Neural progenitor cell (in vitro differentiated cells): ENCODE measurements at regions not wholly inside any gene's neighbourhood (a gene's known extent, or its start where the extent isn't known, plus 50 kb on each side); places are given as distances from the start of the nearest gene placed in this dataset.
"Not testable (repeated sequence)": the region's sequence is repeated elsewhere in the genome, so short reads cannot be mapped to it uniquely, and the experiment has no call there.

Experiments used
- DNase-seq: peaks from one replicate; pipeline ENCODE4 v3.0.0-alpha.2; 2016; ENCODE audit warnings: low spot score
- H2AFZ ChIP-seq: fragments of 200-600 bp; sonication (generic); replicated peaks from 2 replicates; pipeline ENCODE4 v1.6.1; 2016; ENCODE audit warnings: antibody characterized with exemption
- H3F3A ChIP-seq: fragments of 200-600 bp; sonication (generic); 2 replicates; pipeline ENCODE4 v1.6.1; 2016; ENCODE audit warnings: antibody characterized with exemption, low read depth
- H3K27ac ChIP-seq: fragments of 200-600 bp; sonication (generic); 2 replicates; pipeline ENCODE4 v1.5.1; 2016; ENCODE audit warnings: mild to moderate bottlenecking
- H3K27me3 ChIP-seq: fragments of 200-600 bp; sonication (generic); 2 replicates; pipeline ENCODE4 v1.6.1; 2016; ENCODE audit warnings: mild to moderate bottlenecking, moderate library complexity
- H3K36me3 ChIP-seq: fragments of 200-600 bp; sonication (generic); 2 replicates; pipeline ENCODE4 v1.5.1; 2016
- H3K4me1 ChIP-seq: fragments of 200-600 bp; sonication (generic); 2 replicates; pipeline ENCODE4 v1.6.1; 2016; ENCODE audit warnings: mixed run types
- H3K4me2 ChIP-seq: fragments of 200-600 bp; sonication (generic); 2 replicates; pipeline ENCODE4 v1.6.1; 2016
- H3K4me3 ChIP-seq: fragments of 200-600 bp; sonication (generic); 2 replicates; pipeline ENCODE4 v1.5.1; 2016
- H3K79me2 ChIP-seq: fragments of 200-600 bp; sonication (generic); 2 replicates; pipeline ENCODE4 v1.6.1; 2016; ENCODE audit warnings: low read depth
- H3K9ac ChIP-seq: fragments of 200-600 bp; sonication (generic); 2 replicates; pipeline ENCODE4 v1.6.1; 2016
- H3K9me3 ChIP-seq: fragments of 200-600 bp; sonication (generic); 2 replicates; pipeline ENCODE4 v1.5.1; 2016; ENCODE audit warnings: low read depth
- H4K20me1 ChIP-seq: fragments of 200-600 bp; sonication (generic); 2 replicates; pipeline ENCODE4 v1.6.1; 2016; ENCODE audit warnings: low read depth
- H3K27ac Mint-ChIP-seq: 3 replicates; pipeline ENCODE4 v1.8.0; 2021; ENCODE audit warnings: mixed read lengths
- H3K27me3 Mint-ChIP-seq: 2 replicates; pipeline ENCODE4 v1.8.0; 2022; ENCODE audit warnings: low read depth, mild to moderate bottlenecking, inconsistent platforms, moderate library complexity, mixed read lengths; ENCODE audit not compliant: insufficient read depth
- H3K36me3 Mint-ChIP-seq: 3 replicates; pipeline ENCODE4 v1.8.0; 2021; ENCODE audit warnings: mixed read lengths
- H3K4me1 Mint-ChIP-seq: 3 replicates; pipeline ENCODE4 v1.8.0; 2021; ENCODE audit warnings: mixed read lengths
- H3K4me3 Mint-ChIP-seq: 3 replicates; pipeline ENCODE4 v1.8.0; 2021; ENCODE audit warnings: mild to moderate bottlenecking, moderate library complexity, mixed read lengths
- H3K9me3 Mint-ChIP-seq: 3 replicates; pipeline ENCODE4 v1.8.0; 2020; ENCODE audit warnings: mixed read lengths
- CTCF ChIP-seq: fragments of 200-600 bp; sonication (generic); IDR thresholded peaks from 2 replicates; pipeline ENCODE4 v1.5.1; 2017; ENCODE audit warnings: antibody characterized with exemption, mild to moderate bottlenecking
- EZH2 ChIP-seq: fragments of 200-600 bp; sonication (generic); IDR thresholded peaks from 2 replicates; pipeline ENCODE4 v1.6.1; 2017; ENCODE audit warnings: antibody characterized with exemption, mild to moderate bottlenecking, moderate library complexity
- EZH2phosphoT487 ChIP-seq: fragments of 200-600 bp; sonication (generic); IDR thresholded peaks from 2 replicates; pipeline ENCODE4 v1.6.1; 2017; ENCODE audit warnings: antibody characterized with exemption

GRCh38 chr13:80065996-80066395, 274.9 kb downstream of the SPRY2 start:
- no peak overlapping the region for H2AFZ ChIP-seq
- H4K20me1 ChIP-seq = no peaks in the 10 kb centered on the region
- no peaks in the 10 kb centered on the region for H3K36me3 ChIP-seq
- no peak overlapping the region for H3K9ac ChIP-seq
- no peak for DNase-seq
- H3K9me3 Mint-ChIP-seq = peaks cover 12% of the 10 kb centered on the region
- H3F3A ChIP-seq = no peaks in the 10 kb centered on the region
- no peaks in the 10 kb centered on the region for H3K27me3 ChIP-seq
- H3K79me2 ChIP-seq = no peaks in the 10 kb centered on the region
- H3K4me1 Mint-ChIP-seq = peaks cover 8% of the 10 kb centered on the region
- H3K4me3 Mint-ChIP-seq = no peak overlapping the region
- no peak overlapping the region for H3K4me3 ChIP-seq
- H3K36me3 Mint-ChIP-seq = peaks cover 3% of the 10 kb centered on the region
- no peak overlapping the region for H3K27ac Mint-ChIP-seq
- no peak for TF ChIP-seq CTCF
- no peak for TF ChIP-seq EZH2phosphoT487
- TF ChIP-seq EZH2 = no peak
- H3K4me2 ChIP-seq = no peak overlapping the region
- peaks cover 6% of the 10 kb centered on the region for H3K27me3 Mint-ChIP-seq
- H3K27ac ChIP-seq = no peak overlapping the region
- H3K4me1 ChIP-seq = peaks cover 11% of the 10 kb centered on the region
- H3K9me3 ChIP-seq = no peaks in the 10 kb centered on the region

- H3K9ac ChIP-seq, H3K79me2 ChIP-seq, H3K27ac ChIP-seq, H3K4me2 ChIP-seq, H3K4me1 Mint-ChIP-seq, H3K27me3 ChIP-seq, H3K4me1 ChIP-seq, H3K36me3 ChIP-seq, H3K9me3 ChIP-seq, H4K20me1 ChIP-seq, H3K27me3 Mint-ChIP-seq, H3K27ac Mint-ChIP-seq, H3F3A ChIP-seq, DNase-seq, H2AFZ ChIP-seq, H3K4me3 Mint-ChIP-seq, H3K4me3 ChIP-seq: not testable (repeated sequence)
- H3K9me3 Mint-ChIP-seq = peaks cover 37% of the 10 kb centered on the region
- peaks cover 13% of the 10 kb centered on the region for H3K36me3 Mint-ChIP-seq
Observed at GRCh38 chr13:80062416-80062815, 278.5 kb downstream of the SPRY2 start.

GRCh38 chr13:80059789-80060188, 281.1 kb downstream of the SPRY2 start:
- Mint-ChIP-seq H3K27me3 (peaks cover 5% of the 10 kb centered on the region), H3K36me3 (peaks cover 13% of the 10 kb centered on the region), H3K4me1 (peaks cover 23% of the 10 kb centered on the region), H3K27ac (no peak overlapping the region), H3K4me3 (no peak overlapping the region), H3K9me3 (peaks cover 37% of the 10 kb centered on the region)
- no peak for TF ChIP-seq EZH2phosphoT487
- TF ChIP-seq CTCF = no peak
- no peak for TF ChIP-seq EZH2
- Histone ChIP-seq H3K27me3 (no peaks in the 10 kb centered on the region), H3K79me2 (no peaks in the 10 kb centered on the region), H3K9ac (no peak overlapping the region), H3K9me3 (no peaks in the 10 kb centered on the region), H3K27ac (no peak overlapping the region), H4K20me1 (no peaks in the 10 kb centered on the region), H3K4me1 (peaks cover 18% of the 10 kb centered on the region), H3K4me2 (no peak overlapping the region), H2AFZ (no peak overlapping the region), H3F3A (peaks cover 8% of the 10 kb centered on the region), H3K36me3 (no peaks in the 10 kb centered on the region), H3K4me3 (no peak overlapping the region)
- DNase-seq = no peak

GRCh38 chr13:80058626-80059025, 282.3 kb downstream of the SPRY2 start:
- H3K9me3 Mint-ChIP-seq = peaks cover 42% of the 10 kb centered on the region
- H3K36me3 Mint-ChIP-seq = peaks cover 13% of the 10 kb centered on the region
- H3K4me1 Mint-ChIP-seq = peaks cover 27% of the 10 kb centered on the region
- DNase-seq = no peak
- H4K20me1 ChIP-seq = no peaks in the 10 kb centered on the region
- H3K36me3 ChIP-seq = no peaks in the 10 kb centered on the region
- H2AFZ ChIP-seq = no peak overlapping the region
- no peak overlapping the region for H3K4me3 ChIP-seq
- peaks cover 18% of the 10 kb centered on the region for H3K4me1 ChIP-seq
- no peak overlapping the region for H3K27ac ChIP-seq
- H3K27me3 Mint-ChIP-seq = peaks cover 2% of the 10 kb centered on the region
- no peak overlapping the region for H3K9ac ChIP-seq
- no peak overlapping the region for H3K4me2 ChIP-seq
- no peaks in the 10 kb centered on the region for H3K9me3 ChIP-seq
- H3K27ac Mint-ChIP-seq = no peak overlapping the region
- no peaks in the 10 kb centered on the region for H3K27me3 ChIP-seq
- no peak overlapping the region for H3K4me3 Mint-ChIP-seq
- H3K79me2 ChIP-seq = no peaks in the 10 kb centered on the region
- peaks cover 8% of the 10 kb centered on the region for H3F3A ChIP-seq
- TF ChIP-seq EZH2 (no peak), CTCF (no peak), EZH2phosphoT487 (no peak)
